Sigmoid colon (tissue), 4 donors: ENCODE measurements at regions not wholly inside any gene's neighbourhood (a gene's known extent, or its start where the extent isn't known, plus 50 kb on each side); places are given as distances from the start of the nearest gene placed in this dataset.

Experiments
- CTCF ChIP-seq, 4 experiments: fragments of 450-650 bp in 3 of 4; fragments of 200-600 bp in 1 of 4; IDR thresholded peaks; one replicate each; pipeline ENCODE4 v1.5.1; 2016 to 2019; ENCODE audit warnings: antibody characterized with exemption in 4 of 4, mild to moderate bottlenecking in 3 of 4, moderate library complexity in 2 of 4
- POLR2A ChIP-seq, 2 donors: fragments of 450-650 bp; IDR thresholded peaks; one replicate each; pipeline ENCODE4 v1.6.1; 2016; ENCODE audit warnings: antibody characterized with exemption in 2 of 2, mild to moderate bottlenecking in 2 of 2, moderate library complexity in 2 of 2
- POLR2AphosphoS5 ChIP-seq, 4 donors: sonication (generic); formaldehyde crosslinking; IDR thresholded peaks; one replicate each; pipeline ENCODE4 v1.6.1; 2017; ENCODE audit warnings: antibody characterized with exemption in 4 of 4

- TF ChIP-seq CTCF (IDR thresholded peaks at IDR 0.05) (no peak), POLR2AphosphoS5 (IDR thresholded peaks at IDR 0.05) (no peak), POLR2A (IDR thresholded peaks at IDR 0.05) (no peak)
Measured at GRCh38 chr21:31447505-31447904, 103.4 kb upstream of the TIAM1 start.
